CD8-positive, alpha-beta memory T cell (primary cell): ENCODE measurements at regions not wholly inside any gene's neighbourhood (a gene's known extent, or its start where the extent isn't known, plus 50 kb on each side); places are given as distances from the start of the nearest gene placed in this dataset.

Experiments used
- CTCF ChIA-PET: fragments of 350-600 bp; sonication (Branson Sonifier 250); formaldehyde crosslinking; loops from one replicate; lab custom pipeline; 2021; ENCODE audit warnings: antibody characterized with exemption; lab: Charles Lee
- POLR2A ChIA-PET: fragments of 350-600 bp; sonication (Branson Sonifier 250); formaldehyde crosslinking; loops from one replicate; lab custom pipeline; 2021; ENCODE audit warnings: antibody characterized with exemption; lab: Charles Lee
- DNase-seq, 5 donors: peaks; one replicate each; pipeline versions ENCODE4 v3.0.0 to v3.0.0-alpha.2; 2020 to 2022; ENCODE audit warnings: mixed read lengths in 1 of 5
- H3K27ac ChIP-seq: one replicate; pipeline ENCODE4 v1.7.0; 2013; ENCODE audit warnings: low read depth, mild to moderate bottlenecking, low read length, moderate library complexity
- H3K27me3 ChIP-seq: 2 replicates; pipeline ENCODE4 v1.7.0; 2013; ENCODE audit warnings: low read length, mild to moderate bottlenecking; ENCODE audit not compliant: insufficient read depth, poor library complexity, severe bottlenecking
- H3K36me3 ChIP-seq: 2 replicates; pipeline ENCODE4 v1.7.0; 2013; ENCODE audit warnings: mild to moderate bottlenecking, low read length, moderate library complexity; ENCODE audit not compliant: insufficient read depth
- H3K4me1 ChIP-seq: 2 replicates; pipeline ENCODE4 v1.7.0; 2013; ENCODE audit warnings: mild to moderate bottlenecking, low read length, moderate library complexity; ENCODE audit not compliant: insufficient read depth
- H3K4me3 ChIP-seq: 2 replicates; pipeline ENCODE4 v1.7.0; 2013; ENCODE audit warnings: mild to moderate bottlenecking, low read length
- H3K9me3 ChIP-seq: 2 replicates; pipeline ENCODE4 v1.7.0; 2013; ENCODE audit warnings: mild to moderate bottlenecking, low read length
- H3K27ac Mint-ChIP-seq, 8 donors: one replicate each; pipeline ENCODE4 v1.8.0; 2020 to 2021; ENCODE audit warnings: mixed read lengths in 8 of 8, mild to moderate bottlenecking in 6 of 8, inconsistent platforms in 3 of 8, moderate library complexity in 3 of 8
- H3K27me3 Mint-ChIP-seq, 2 donors: one replicate each; pipeline ENCODE4 v1.8.0; 2020 to 2021; ENCODE audit warnings: mixed read lengths in 2 of 2, mild to moderate bottlenecking in 1 of 2, moderate library complexity in 1 of 2
- H3K36me3 Mint-ChIP-seq, 3 donors: one replicate each; pipeline ENCODE4 v1.8.0; 2020 to 2021; ENCODE audit warnings: mixed read lengths in 3 of 3, inconsistent platforms in 1 of 3, mild to moderate bottlenecking in 1 of 3
- H3K4me1 Mint-ChIP-seq, 3 donors: one replicate each; pipeline ENCODE4 v1.8.0; 2020 to 2021; ENCODE audit warnings: mixed read lengths in 3 of 3, inconsistent platforms in 1 of 3, mild to moderate bottlenecking in 1 of 3
- H3K4me3 Mint-ChIP-seq, 7 donors: one replicate each; pipeline ENCODE4 v1.8.0; 2020 to 2021; ENCODE audit warnings: mixed read lengths in 7 of 7, mild to moderate bottlenecking in 6 of 7, moderate library complexity in 4 of 7, inconsistent platforms in 2 of 7
- H3K9me3 Mint-ChIP-seq, 5 donors: one replicate each; pipeline ENCODE4 v1.8.0; 2020 to 2022; ENCODE audit warnings: mixed read lengths in 5 of 5, mild to moderate bottlenecking in 3 of 5, moderate library complexity in 2 of 5, inconsistent platforms in 1 of 5

GRCh38 chr16:54808890-54809289, 121.8 kb upstream of the IRX5 start:
- H3K4me1 Mint-ChIP-seq = no peaks in the 10 kb centered on the region
- no peaks in the 10 kb centered on the region for H3K27me3 Mint-ChIP-seq
- no peak overlapping the region for H3K4me3 ChIP-seq
- no peaks in the 10 kb centered on the region for H3K36me3 ChIP-seq
- POLR2A ChIA-PET = no interaction called here
- no peaks in the 10 kb centered on the region for H3K36me3 Mint-ChIP-seq
- H3K4me1 ChIP-seq = no peaks in the 10 kb centered on the region
- H3K9me3 Mint-ChIP-seq = no peaks in the 10 kb centered on the region
- no peak for DNase-seq
- no peak overlapping the region for H3K4me3 Mint-ChIP-seq
- H3K27me3 ChIP-seq = no peaks in the 10 kb centered on the region
- H3K9me3 ChIP-seq = no peaks in the 10 kb centered on the region
- no peak overlapping the region for H3K27ac ChIP-seq
- H3K27ac Mint-ChIP-seq = peak overlapping the region in 1 of 8 donors; percentile 12
- CTCF ChIA-PET = no interaction called here

- H3K9me3 ChIP-seq = no peaks in the 10 kb centered on the region
- H3K27me3 Mint-ChIP-seq = no peaks in the 10 kb centered on the region
- CTCF ChIA-PET = interaction anchor here (1.1 to 1.5 kb wide), 2 partner anchors 25 to 29 kb away, joined by 3 read pairs; no protein-coding TSS in a partner anchor
- no peaks in the 10 kb centered on the region for H3K27me3 ChIP-seq
- no peaks in the 10 kb centered on the region for H3K36me3 Mint-ChIP-seq
- no peak overlapping the region for H3K4me3 Mint-ChIP-seq
- H3K36me3 ChIP-seq = no peaks in the 10 kb centered on the region
- no peaks in the 10 kb centered on the region for H3K4me1 Mint-ChIP-seq
- no peaks in the 10 kb centered on the region for H3K4me1 ChIP-seq
- no peak for DNase-seq
- H3K9me3 Mint-ChIP-seq = peaks cover 0 to 3% (median 0%) of the 10 kb centered on the region in 5 donors
- H3K27ac ChIP-seq = no peak overlapping the region
- H3K27ac Mint-ChIP-seq = no peak overlapping the region
- POLR2A ChIA-PET = no interaction called here
- no peak overlapping the region for H3K4me3 ChIP-seq
Measured at GRCh38 chr16:54806881-54807360, 123.7 kb upstream of the IRX5 start.

GRCh38 chr16:54806378-54806777, 124.3 kb upstream of the IRX5 start:
- H3K27me3 ChIP-seq = no peaks in the 10 kb centered on the region
- H3K27me3 Mint-ChIP-seq = no peaks in the 10 kb centered on the region
- H3K4me1 ChIP-seq = no peaks in the 10 kb centered on the region
- ChIA-PET CTCF (interaction anchor here (1.1 to 1.5 kb wide), 2 partner anchors 25 to 29 kb away, joined by 3 read pairs; no protein-coding TSS in a partner anchor), POLR2A (no interaction called here)
- no peak overlapping the region for H3K4me3 ChIP-seq
- no peak for DNase-seq
- no peaks in the 10 kb centered on the region for H3K36me3 ChIP-seq
- no peak overlapping the region for H3K4me3 Mint-ChIP-seq
- H3K27ac ChIP-seq = no peak overlapping the region
- no peaks in the 10 kb centered on the region for H3K4me1 Mint-ChIP-seq
- H3K9me3 Mint-ChIP-seq = peaks cover 0 to 3% (median 1%) of the 10 kb centered on the region in 5 donors
- H3K9me3 ChIP-seq = no peaks in the 10 kb centered on the region
- H3K27ac Mint-ChIP-seq = no peak overlapping the region
- no peaks in the 10 kb centered on the region for H3K36me3 Mint-ChIP-seq

GRCh38 chr16:54805648-54806047, 125.0 kb upstream of the IRX5 start:
- no peaks in the 10 kb centered on the region for H3K4me1 ChIP-seq
- POLR2A ChIA-PET = no interaction called here
- no peaks in the 10 kb centered on the region for H3K36me3 ChIP-seq
- H3K27ac ChIP-seq = no peak overlapping the region
- no peaks in the 10 kb centered on the region for H3K27me3 ChIP-seq
- H3K9me3 ChIP-seq = no peaks in the 10 kb centered on the region
- Mint-ChIP-seq H3K9me3 (peaks cover 0 to 5% (median 3%) of the 10 kb centered on the region in 5 donors), H3K4me3 (no peak overlapping the region), H3K27me3 (no peaks in the 10 kb centered on the region), H3K27ac (no peak overlapping the region), H3K4me1 (no peaks in the 10 kb centered on the region), H3K36me3 (peaks cover 0 to under 1% (median 0%) of the 10 kb centered on the region in 3 donors)
- CTCF ChIA-PET = interaction anchor here (1.5 kb wide), 1 partner anchor 26 kb away, joined by 3 read pairs; no protein-coding TSS in a partner anchor
- no peak overlapping the region for H3K4me3 ChIP-seq
- DNase-seq = no peak

- DNase-seq = no peak
- Mint-ChIP-seq H3K4me3 (no peak overlapping the region), H3K4me1 (no peaks in the 10 kb centered on the region), H3K9me3 (peaks cover 6 to 12% (median 10%) of the 10 kb centered on the region in 5 donors), H3K27ac (no peak overlapping the region), H3K36me3 (peaks cover 0 to 4% (median 0%) of the 10 kb centered on the region in 3 donors), H3K27me3 (no peaks in the 10 kb centered on the region)
- no peak overlapping the region for H3K27ac ChIP-seq
- no peaks in the 10 kb centered on the region for H3K36me3 ChIP-seq
- H3K4me1 ChIP-seq = no peaks in the 10 kb centered on the region
- no peaks in the 10 kb centered on the region for H3K27me3 ChIP-seq
- H3K9me3 ChIP-seq = no peaks in the 10 kb centered on the region
- no peak overlapping the region for H3K4me3 ChIP-seq
- POLR2A ChIA-PET = no interaction called here
- CTCF ChIA-PET = no interaction called here
Measured at GRCh38 chr16:54801057-54801844, 129.4 kb upstream of the IRX5 start.

- Histone ChIP-seq H3K36me3 (no peaks in the 10 kb centered on the region), H3K9me3 (no peaks in the 10 kb centered on the region), H3K27ac (no peak overlapping the region), H3K4me1 (no peaks in the 10 kb centered on the region), H3K4me3 (no peak overlapping the region), H3K27me3 (no peaks in the 10 kb centered on the region)
- no peak for DNase-seq
- Mint-ChIP-seq H3K4me1 (no peaks in the 10 kb centered on the region), H3K27ac (no peak overlapping the region), H3K27me3 (no peaks in the 10 kb centered on the region), H3K4me3 (no peak overlapping the region), H3K9me3 (peaks cover 6 to 12% (median 10%) of the 10 kb centered on the region in 5 donors), H3K36me3 (peaks cover 0 to 4% (median 0%) of the 10 kb centered on the region in 3 donors)
- ChIA-PET CTCF (no interaction called here), POLR2A (no interaction called here)
Measured at GRCh38 chr16:54798267-54798666, 132.4 kb upstream of the IRX5 start.

- Mint-ChIP-seq H3K9me3 (peaks cover 4 to 10% (median 8%) of the 10 kb centered on the region in 5 donors), H3K4me1 (no peaks in the 10 kb centered on the region), H3K36me3 (peaks cover 0 to 4% (median 0%) of the 10 kb centered on the region in 3 donors), H3K27me3 (no peaks in the 10 kb centered on the region), H3K4me3 (no peak overlapping the region), H3K27ac (no peak overlapping the region)
- Histone ChIP-seq H3K36me3 (no peaks in the 10 kb centered on the region), H3K9me3 (no peaks in the 10 kb centered on the region), H3K27me3 (no peaks in the 10 kb centered on the region), H3K27ac (no peak overlapping the region), H3K4me3 (no peak overlapping the region), H3K4me1 (no peaks in the 10 kb centered on the region)
- ChIA-PET POLR2A (no interaction called here), CTCF (no interaction called here)
- DNase-seq = no peak
Measured at GRCh38 chr16:54796211-54796610, 134.5 kb upstream of the IRX5 start.

- H3K27ac Mint-ChIP-seq = no peak overlapping the region
- no peaks in the 10 kb centered on the region for H3K4me1 Mint-ChIP-seq
- H3K9me3 Mint-ChIP-seq = peaks cover 0 to 7% (median 0%) of the 10 kb centered on the region in 5 donors
- DNase-seq = no peak
- POLR2A ChIA-PET = no interaction called here
- Histone ChIP-seq H3K4me3 (no peak overlapping the region), H3K4me1 (no peaks in the 10 kb centered on the region), H3K36me3 (no peaks in the 10 kb centered on the region), H3K27me3 (no peaks in the 10 kb centered on the region), H3K27ac (no peak overlapping the region), H3K9me3 (no peaks in the 10 kb centered on the region)
- CTCF ChIA-PET = no interaction called here
- no peaks in the 10 kb centered on the region for H3K27me3 Mint-ChIP-seq
- H3K4me3 Mint-ChIP-seq = no peak overlapping the region
- no peaks in the 10 kb centered on the region for H3K36me3 Mint-ChIP-seq
Measured at GRCh38 chr16:54792811-54793210, 137.9 kb upstream of the IRX5 start.
